ENCODE measurements at regions not wholly inside any gene's neighbourhood (a gene's known extent, or its start where the extent isn't known, plus 50 kb on each side); places are given as distances from the start of the nearest gene placed in this dataset.

DNA sequence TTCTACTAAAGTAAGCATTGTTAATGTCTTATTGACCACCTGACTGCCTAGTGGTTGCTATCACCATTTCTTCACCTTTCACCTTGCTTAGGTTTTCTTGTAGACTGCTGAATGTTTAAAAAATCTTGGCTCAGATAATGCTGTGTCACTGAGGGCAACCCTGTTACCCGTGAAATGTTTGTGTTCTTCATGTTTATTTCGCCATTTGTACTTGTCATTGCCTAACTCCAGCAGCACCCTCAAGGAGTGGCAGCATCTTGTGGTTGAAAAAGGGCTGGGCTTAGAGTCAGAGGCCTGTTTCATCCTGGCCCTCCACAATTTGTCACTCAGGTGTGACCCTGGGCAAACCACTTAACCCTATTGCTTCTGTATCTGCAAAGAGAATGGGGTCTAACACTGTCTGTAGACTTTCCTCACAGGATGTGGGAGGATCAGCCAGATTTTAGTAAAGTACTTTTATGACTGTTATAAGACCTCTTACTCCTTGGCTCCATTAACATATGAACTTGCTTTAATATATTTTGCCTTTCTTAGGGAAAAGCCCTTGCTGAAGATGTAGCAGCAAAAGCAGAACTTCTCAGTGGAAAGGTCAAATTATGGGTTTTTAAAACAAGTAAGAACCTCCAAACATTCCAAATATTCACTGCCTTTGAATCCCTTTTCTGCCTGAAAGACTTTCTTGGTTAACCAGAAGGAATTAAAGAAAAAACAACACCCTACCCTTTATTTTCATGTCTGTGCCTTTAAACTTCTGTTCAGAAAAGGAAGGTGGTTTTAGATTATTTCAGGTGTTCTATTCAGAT, 154.5 kb upstream of the C11orf87 start:
- peaks cover 2% of the 10 kb centered on the region; the same call in 1 of the 3 replicates for H3K9me3 ChIP-seq
- CTCF ChIA-PET, result no interaction called here
- WGBS (ENCODE audit: missing lambda C conversion rate), result 16% methylated on average over 2 of the region's 2 CpGs
- POLR2A ChIA-PET, result no interaction called here
- DNase-seq (ENCODE audit: low read depth in 1 of 2, low spot score in 1 of 2) (peak in 1 of 2 experiments; percentile 7), ATAC-seq (no peak), FAIRE-seq (no peak)
- no peak overlapping the region for H3K4me3 ChIP-seq
- H3K4me2 ChIP-seq, result no peak overlapping the region
- no peak overlapping the region for H3K27ac ChIP-seq
- TF ChIP-seq HOXA7 (CRISPR knock-in tag; IDR thresholded peaks at IDR 0.05) (no peak), TP53 (CRISPR knock-in tag; IDR thresholded peaks at IDR 0.05) (no peak), BHLHE40 (IDR thresholded peaks at IDR 0.05; ENCODE audit: low read depth, low read length) (no peak), MAFK (IDR thresholded peaks at IDR 0.05; ENCODE audit: partially characterized antibody) (no peak), SMC3 (IDR thresholded peaks at IDR 0.05) (no peak), CHD2 (IDR thresholded peaks at IDR 0.05; ENCODE audit: low read length, partially characterized antibody) (no peak), FOSB (CRISPR knock-in tag; IDR thresholded peaks at IDR 0.05) (no peak)
- TF ChIP-seq, protein P1, sequence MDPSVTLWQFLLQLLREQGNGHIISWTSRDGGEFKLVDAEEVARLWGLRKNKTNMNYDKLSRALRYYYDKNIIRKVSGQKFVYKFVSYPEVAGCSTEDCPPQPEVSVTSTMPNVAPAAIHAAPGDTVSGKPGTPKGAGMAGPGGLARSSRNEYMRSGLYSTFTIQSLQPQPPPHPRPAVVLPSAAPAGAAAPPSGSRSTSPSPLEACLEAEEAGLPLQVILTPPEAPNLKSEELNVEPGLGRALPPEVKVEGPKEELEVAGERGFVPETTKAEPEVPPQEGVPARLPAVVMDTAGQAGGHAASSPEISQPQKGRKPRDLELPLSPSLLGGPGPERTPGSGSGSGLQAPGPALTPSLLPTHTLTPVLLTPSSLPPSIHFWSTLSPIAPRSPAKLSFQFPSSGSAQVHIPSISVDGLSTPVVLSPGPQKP (IDR thresholded peaks at IDR 0.05; ENCODE audit: low read depth, low read length), result no peak
- H3K4me1 ChIP-seq, result no peaks in the 10 kb centered on the region

DNA sequence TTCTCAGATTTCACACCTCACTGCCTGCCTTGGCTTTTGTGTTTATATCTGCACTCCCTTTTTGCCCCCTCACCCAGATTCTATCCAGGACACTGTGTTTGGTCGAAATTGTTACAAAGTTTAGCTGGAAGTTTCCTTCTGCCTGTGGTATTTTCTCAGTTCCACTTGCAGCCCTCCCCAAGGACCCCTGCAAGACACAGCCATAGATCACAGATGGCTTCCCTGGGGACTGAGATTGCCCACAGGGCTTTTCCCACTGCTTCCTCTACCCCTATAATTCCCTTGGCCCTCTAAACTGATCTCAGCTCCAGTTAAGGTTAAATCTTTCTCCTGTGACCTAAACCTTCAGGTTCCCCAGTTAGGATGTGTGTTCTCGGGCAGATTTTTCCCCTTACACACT, 146.1 kb upstream of the C11orf87 start:
- WGBS (ENCODE audit: missing lambda C conversion rate), result 32% methylated on average over 2 of the region's 2 CpGs
- Histone ChIP-seq H3K27ac (no peak overlapping the region), H3K4me2 (no peak overlapping the region), H3K4me1 (no peaks in the 10 kb centered on the region), H3K4me3 (no peak overlapping the region), H3K9me3 (no peaks in the 10 kb centered on the region)
- ATAC-seq (no peak), DNase-seq (ENCODE audit: low read depth in 1 of 2, low spot score in 1 of 2) (no peak), FAIRE-seq (no peak)
- TF ChIP-seq CBX2 (IDR thresholded peaks at IDR 0.05; ENCODE audit: borderline replicate concordance, low read depth) (no peak), NPAS2 (CRISPR knock-in tag; IDR thresholded peaks at IDR 0.05; ENCODE audit: borderline replicate concordance) (no peak), RARB (CRISPR knock-in tag; IDR thresholded peaks at IDR 0.05) (no peak), CBX8 (IDR thresholded peaks at IDR 0.05) (no peak)
- ChIA-PET POLR2A (no interaction called here), CTCF (interaction anchor here (1.3 kb wide), 1 partner anchor 14 kb away, joined by 3 read pairs; no protein-coding TSS in a partner anchor)

DNA sequence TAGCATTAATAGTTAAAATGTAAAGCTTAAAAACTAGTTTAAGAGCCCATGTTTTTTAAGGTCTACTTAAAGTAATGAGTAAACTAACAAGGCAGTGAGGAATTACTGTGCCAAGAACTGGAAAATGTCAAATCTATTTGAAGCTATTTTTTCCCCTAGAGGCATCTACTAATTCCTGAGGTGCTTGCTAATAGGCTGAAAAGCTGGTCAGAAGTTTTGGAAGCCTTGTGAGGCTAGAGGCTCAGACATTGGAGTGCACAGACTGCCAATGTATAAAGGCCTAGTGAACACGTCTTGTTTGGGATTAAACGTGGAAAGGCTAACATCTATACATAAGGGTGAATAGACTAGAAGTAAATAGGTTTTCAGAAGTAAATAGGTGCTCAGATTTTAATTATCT, 136.5 kb upstream of the C11orf87 start:
- ATAC-seq (no peak), FAIRE-seq (no peak), DNase-seq (ENCODE audit: low read depth in 1 of 2, low spot score in 1 of 2) (no peak)
- H3K4me2 ChIP-seq, result no peak overlapping the region
- ChIA-PET CTCF (no interaction called here), POLR2A (no interaction called here)
- H3K4me3 ChIP-seq, result no peak overlapping the region
- H3K27ac ChIP-seq, result no peak overlapping the region
- 25% methylated on average over 2 of the region's 2 CpGs for WGBS (ENCODE audit: missing lambda C conversion rate)
- no peaks in the 10 kb centered on the region for H3K9me3 ChIP-seq
- TF ChIP-seq HOXB13 (CRISPR knock-in tag; IDR thresholded peaks at IDR 0.05; ENCODE audit: low read depth) (no peak), MAX (IDR thresholded peaks at IDR 0.05) (no peak), HOXA7 (CRISPR knock-in tag; IDR thresholded peaks at IDR 0.05) (no peak), HMGXB4 (CRISPR knock-in tag; IDR thresholded peaks at IDR 0.05; ENCODE audit: borderline replicate concordance) (no peak), ZFP36 (IDR thresholded peaks at IDR 0.05; ENCODE audit: borderline replicate concordance, partially characterized antibody) (no peak)
- no peaks in the 10 kb centered on the region for H3K4me1 ChIP-seq

DNA sequence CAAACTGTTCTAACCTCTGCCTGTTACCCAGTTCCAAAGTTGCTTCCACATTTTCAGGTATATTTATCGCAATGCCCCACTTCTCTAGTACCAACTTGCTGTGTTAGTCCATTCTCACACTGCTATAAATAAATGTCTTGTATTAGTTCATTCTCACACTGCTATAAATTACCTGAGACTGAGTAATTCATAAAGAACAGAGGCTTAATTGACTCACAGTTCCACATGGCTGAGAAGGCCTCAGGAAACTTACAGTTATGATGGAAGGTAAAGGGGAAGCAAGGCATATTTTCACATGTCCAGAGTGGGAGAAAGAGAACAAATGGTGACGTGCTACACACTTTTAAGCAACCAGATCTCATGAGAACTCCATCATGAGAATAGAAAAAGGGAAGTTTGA, 130.4 kb upstream of the C11orf87 start:
- TF ChIP-seq HOXA7 (CRISPR knock-in tag; IDR thresholded peaks at IDR 0.05) (no peak), FOSB (CRISPR knock-in tag; IDR thresholded peaks at IDR 0.05) (no peak), JUNB (IDR thresholded peaks at IDR 0.05) (no peak), BHLHE40 (IDR thresholded peaks at IDR 0.05; ENCODE audit: low read depth, low read length) (no peak), POLR2A (IDR thresholded peaks at IDR 0.05; ENCODE audit: low read length) (no peak), HOXB13 (CRISPR knock-in tag; IDR thresholded peaks at IDR 0.05; ENCODE audit: low read depth) (no peak), FOXS1 (CRISPR knock-in tag; IDR thresholded peaks at IDR 0.05) (no peak), HDAC2 (IDR thresholded peaks at IDR 0.05) (no peak), ATOH8 (CRISPR knock-in tag; IDR thresholded peaks at IDR 0.05; ENCODE audit: low read depth) (no peak), GATA3 (IDR thresholded peaks at IDR 0.05; ENCODE audit: borderline replicate concordance) (no peak), KDM5A (IDR thresholded peaks at IDR 0.05) (no peak), FOSL2 (IDR thresholded peaks at IDR 0.05) (no peak), FOSL2 (CRISPR knock-in tag; IDR thresholded peaks at IDR 0.05) (no peak), NFE2L2 (conservative IDR thresholded peaks at IDR 0.05; ENCODE audit: low read length) (no peak), SREBF2 (IDR thresholded peaks at IDR 0.05) (no peak)
- TF ChIP-seq, protein P1 (IDR thresholded peaks at IDR 0.05; ENCODE audit: low read depth, low read length), result no peak
- H3K4me2 ChIP-seq, result no peak overlapping the region
- H3K27ac ChIP-seq, result no peak overlapping the region
- H3K4me1 ChIP-seq, result no peaks in the 10 kb centered on the region
- ChIA-PET CTCF (no interaction called here), POLR2A (no interaction called here)
- WGBS (ENCODE audit: missing lambda C conversion rate), result 65% methylated on average over 2 of the region's 2 CpGs
- DNase-seq (ENCODE audit: low read depth in 1 of 2, low spot score in 1 of 2), result no peak
- ATAC-seq, result no peak
- no peaks in the 10 kb centered on the region for H3K9me3 ChIP-seq
- H3K4me3 ChIP-seq, result no peak overlapping the region
- no peak for FAIRE-seq
